H1 (cell line): ENCODE measurements at regions not wholly inside any gene's neighbourhood (a gene's known extent, or its start where the extent isn't known, plus 50 kb on each side); places are given as distances from the start of the nearest gene placed in this dataset.

Experiments
- CTCF ChIA-PET: fragments of 300-600 bp; sonication (Branson Sonifier 250); formaldehyde crosslinking; loops from one replicate; lab custom pipeline; 2021; ENCODE audit not compliant: partially characterized antibody; lab: Charles Lee
- POLR2A ChIA-PET: fragments of 300-600 bp; sonication (Branson Sonifier 250); formaldehyde crosslinking; loops from one replicate; lab custom pipeline; 2021; ENCODE audit warnings: inconsistent platforms; ENCODE audit not compliant: partially characterized antibody; lab: Charles Lee
- DNase-seq, 2 experiments: peaks; one replicate each; pipeline versions ENCODE4 v3.0.0 to v3.0.0-alpha.2; 2010 to 2022; ENCODE audit warnings: low spot score in 2 of 2, low read depth in 1 of 2, mixed read lengths in 1 of 2
- FAIRE-seq: peaks from 2 replicates; lab custom pipeline; 2011; peaks lifted over from hg19 to GRCh38; lab: Jason Lieb, UNC
- H2AFZ ChIP-seq: 2 replicates; pipeline ENCODE4 v1.8.1; 2012; ENCODE audit warnings: low read length, inconsistent platforms
- H2AK5ac ChIP-seq: 2 replicates; pipeline ENCODE4 v1.6.1; 2013; ENCODE audit warnings: low read depth, low read length
- H2BK120ac ChIP-seq: replicated peaks from 2 replicates; pipeline ENCODE3; 2013; ENCODE audit warnings: low read depth, low read length, inconsistent platforms
- H2BK12ac ChIP-seq: 2 replicates; pipeline ENCODE4 v1.6.1; 2013; ENCODE audit warnings: low read depth, low read length
- H2BK15ac ChIP-seq: 2 replicates; pipeline ENCODE4 v1.6.1; 2013; ENCODE audit warnings: low read length
- H2BK20ac ChIP-seq: 2 replicates; pipeline ENCODE4 v1.6.1; 2013; ENCODE audit warnings: low read length
- H2BK5ac ChIP-seq: 2 replicates; pipeline ENCODE4 v1.6.1; 2013; ENCODE audit warnings: low read depth, low read length
- H3K14ac ChIP-seq: 2 replicates; pipeline ENCODE4 v1.6.1; 2013; ENCODE audit warnings: inconsistent platforms; ENCODE audit not compliant: insufficient read length
- H3K18ac ChIP-seq: 2 replicates; pipeline ENCODE4 v1.6.1; 2013; ENCODE audit warnings: low read length; ENCODE audit errors: extremely low read depth
- H3K23ac ChIP-seq: 2 replicates; pipeline ENCODE4 v1.6.1; 2013; ENCODE audit warnings: inconsistent platforms; ENCODE audit not compliant: insufficient read length
- H3K23me2 ChIP-seq: 2 replicates; pipeline ENCODE4 v1.6.1; 2013; ENCODE audit warnings: low read depth, low read length
- H3K27ac ChIP-seq: 2 replicates; pipeline ENCODE4 v1.6.1; 2011; ENCODE audit warnings: low read depth, low read length, inconsistent platforms
- H3K27me3 ChIP-seq, 4 experiments: replicated peaks in 1 of 4; 1 replicate in 1 of 4; 2 replicates in 3 of 4; pipeline versions ENCODE4 v1.6.1 to v1.8.1; 2011 to 2013; ENCODE audit warnings: low read length in 3 of 4, mild to moderate bottlenecking in 3 of 4, inconsistent platforms in 2 of 4, mixed read lengths in 2 of 4, moderate library complexity in 1 of 4; ENCODE audit not compliant: control insufficient read depth in 3 of 4, insufficient read depth in 3 of 4; ENCODE audit errors: extremely low read depth in 1 of 4
- H3K36me3 ChIP-seq, 4 experiments: 2 replicates each; pipeline versions ENCODE4 v1.6.1 to v1.8.1; 2011 to 2013; ENCODE audit warnings: mild to moderate bottlenecking in 4 of 4, low read length in 3 of 4, moderate library complexity in 2 of 4, control low read depth in 1 of 4, inconsistent platforms in 1 of 4; ENCODE audit not compliant: insufficient read depth in 4 of 4, control insufficient read depth in 2 of 4
- H3K4ac ChIP-seq: replicated peaks from 2 replicates; pipeline ENCODE3; 2013; ENCODE audit warnings: low read length, low read depth, mixed read lengths, inconsistent platforms; ENCODE audit not compliant: insufficient read length
- H3K4me1 ChIP-seq, 4 experiments: replicated peaks in 1 of 4; 1 replicate in 1 of 4; 2 replicates in 3 of 4; pipeline versions ENCODE4 v1.6.1 to v1.8.1; 2011 to 2013; ENCODE audit warnings: low read length in 3 of 4, inconsistent platforms in 2 of 4, mixed read lengths in 1 of 4; ENCODE audit not compliant: insufficient read depth in 4 of 4, control insufficient read depth in 3 of 4
- H3K4me2 ChIP-seq, 2 experiments: 2 replicates each; pipeline versions ENCODE4 v1.6.1 to v1.8.1; 2011 to 2013; ENCODE audit warnings: low read depth in 2 of 2, low read length in 2 of 2, control low read depth in 1 of 2, inconsistent platforms in 1 of 2, mild to moderate bottlenecking in 1 of 2; ENCODE audit not compliant: insufficient read depth in 1 of 2
- H3K4me3 ChIP-seq, 4 experiments: fragments of 200-600, 300-600 bp in 1 of 4; sonication (generic), shearing (Covaris generic), sonication (Bioruptor Twin) in 1 of 4; 2 replicates each; pipeline versions ENCODE4 v1.5.1 to v1.8.1; 2011 to 2016; ENCODE audit warnings: low read length in 4 of 4, low read depth in 3 of 4, control low read depth in 2 of 4, inconsistent platforms in 2 of 4, mild to moderate bottlenecking in 2 of 4, mixed read lengths in 1 of 4, moderate library complexity in 1 of 4; ENCODE audit not compliant: insufficient read depth in 2 of 4; ENCODE audit errors: extremely low read depth in 1 of 4
- H3K56ac ChIP-seq: replicated peaks from 2 replicates; pipeline ENCODE3; 2013; ENCODE audit warnings: low read depth, mild to moderate bottlenecking, mixed read lengths, low read length, inconsistent platforms; ENCODE audit not compliant: insufficient read length
- H3K79me1 ChIP-seq: 2 replicates; pipeline ENCODE4 v1.6.1; 2013; ENCODE audit warnings: low read depth, low read length, control low read depth
- H3K79me2 ChIP-seq, 2 experiments: 2 replicates each; pipeline versions ENCODE4 v1.6.1 to v1.8.1; 2012 to 2013; ENCODE audit warnings: low read length in 2 of 2, mild to moderate bottlenecking in 2 of 2, inconsistent platforms in 1 of 2; ENCODE audit not compliant: insufficient read depth in 2 of 2, control insufficient read depth in 1 of 2
- H3K9ac ChIP-seq, 4 experiments: replicated peaks in 1 of 4; 1 replicate in 1 of 4; 2 replicates in 3 of 4; pipeline versions ENCODE4 v1.6.1 to v1.8.1; 2011 to 2013; ENCODE audit warnings: low read depth in 3 of 4, low read length in 3 of 4, control low read depth in 2 of 4, mild to moderate bottlenecking in 2 of 4, moderate library complexity in 2 of 4, inconsistent platforms in 1 of 4; ENCODE audit errors: extremely low read depth in 1 of 4
- H3K9me3 ChIP-seq, 2 experiments: 2 replicates each; pipeline versions ENCODE4 v1.6.1 to v1.8.1; 2012 to 2013; ENCODE audit warnings: mild to moderate bottlenecking in 2 of 2, moderate library complexity in 2 of 2, control low read depth in 1 of 2, inconsistent platforms in 1 of 2, low read depth in 1 of 2, low read length in 1 of 2, mixed read lengths in 1 of 2; ENCODE audit not compliant: insufficient read depth in 2 of 2
- H4K20me1 ChIP-seq, 2 experiments: replicated peaks in 1 of 2; 2 replicates each; pipeline versions ENCODE3 to v1.8.1; 2011 to 2013; ENCODE audit warnings: inconsistent platforms in 2 of 2, low read length in 2 of 2, mild to moderate bottlenecking in 1 of 2; ENCODE audit not compliant: insufficient read depth in 2 of 2, control insufficient read depth in 1 of 2
- H4K5ac ChIP-seq: 2 replicates; pipeline ENCODE4 v1.6.1; 2013; ENCODE audit warnings: low read length, low read depth, mixed read lengths, inconsistent platforms; ENCODE audit not compliant: insufficient read length
- H4K8ac ChIP-seq: 2 replicates; pipeline ENCODE4 v1.8.0; 2013; ENCODE audit warnings: mild to moderate bottlenecking, moderate library complexity, low read length, inconsistent platforms; ENCODE audit not compliant: insufficient read depth; ENCODE audit errors: extremely low read depth
- H4K91ac ChIP-seq: replicated peaks from 2 replicates; pipeline ENCODE3; 2013; ENCODE audit warnings: low read length, mixed read lengths, inconsistent platforms; ENCODE audit not compliant: insufficient read length
- ATF2 ChIP-seq: IDR thresholded peaks from 2 replicates; pipeline ENCODE4 v1.6.1; 2012; ENCODE audit warnings: low read length, inconsistent platforms
- BACH1 ChIP-seq: IDR thresholded peaks from 2 replicates; pipeline ENCODE4 v1.6.1; 2012; ENCODE audit warnings: low read length, improper control_type of control experiment
- CTBP2 ChIP-seq: IDR thresholded peaks from 2 replicates; pipeline ENCODE4 v1.7.0; 2011; ENCODE audit warnings: borderline replicate concordance, mild to moderate bottlenecking, moderate library complexity, mixed read lengths, low read length; ENCODE audit not compliant: insufficient read depth, insufficient read length
- GTF2F1 ChIP-seq: IDR thresholded peaks from 2 replicates; pipeline ENCODE4 v1.6.1; 2012; ENCODE audit warnings: low read depth, low read length, improper control_type of control experiment, borderline replicate concordance
- HDAC2 ChIP-seq, 2 experiments: fragments of 300-600 bp in 1 of 2; sonication (generic) in 1 of 2; IDR thresholded peaks; 2 replicates each; pipeline ENCODE4 v1.6.1; 2011 to 2012; ENCODE audit warnings: low read depth in 2 of 2, low read length in 2 of 2, mild to moderate bottlenecking in 2 of 2, moderate library complexity in 2 of 2, borderline replicate concordance in 1 of 2, inconsistent platforms in 1 of 2
- MAFK ChIP-seq: IDR thresholded peaks from 2 replicates; pipeline ENCODE4 v1.6.1; 2012; ENCODE audit warnings: low read depth, mild to moderate bottlenecking, improper control_type of control experiment, low read length
- NRF1 ChIP-seq: IDR thresholded peaks from 2 replicates; pipeline ENCODE4 v1.6.1; 2011; ENCODE audit warnings: mild to moderate bottlenecking, low read depth, low read length, improper control_type of control experiment
- SIRT6 ChIP-seq: IDR thresholded peaks from one replicate; pipeline ENCODE4 v1.7.1; 2012; ENCODE audit warnings: low read length, inconsistent platforms
- SP2 ChIP-seq: IDR thresholded peaks from 2 replicates; pipeline ENCODE4 v1.6.1; 2012; ENCODE audit warnings: mild to moderate bottlenecking, low read length, inconsistent platforms
- WGBS, 2 experiments: shearing (Covaris generic) in 1 of 2; methylation state at CpG; one replicate each; pipeline versions ENCODE4 v1.1.6 to v1.1.7; 2013 to 2015; ENCODE audit warnings: low lambda C conversion rate in 2 of 2, mixed read lengths in 2 of 2, inconsistent platforms in 1 of 2, low coverage in 1 of 2, missing lambda C conversion rate in 1 of 2; ENCODE audit not compliant: insufficient replicate concordance in 2 of 2, insufficient coverage in 1 of 2, insufficient read length in 1 of 2; ENCODE audit errors: extremely low coverage in 1 of 2, missing lambda C conversion rate in 1 of 2; 5-methylcytosine and 5-hydroxymethylcytosine counted together
- TF ChIP-seq, protein P1 (sequence below): IDR thresholded peaks from 2 replicates; pipeline ENCODE4 v1.6.1; 2012; ENCODE audit warnings: inconsistent platforms
- TF ChIP-seq, protein P2 (sequence below): IDR thresholded peaks from 2 replicates; pipeline ENCODE4 v1.6.1; 2011; ENCODE audit warnings: low read length, improper control_type of control experiment

GRCh38 chr4:122988696-122989095 lies 66.3 kb upstream of the NUDT6 start:
- WGBS, 2 experiments: 91% methylated on average over 2 of the region's 2 CpGs; no CpG with 5 or more reads in 1 of the 2 experiments
- TF ChIP-seq CTBP2 (no peak), SP2 (no peak), NRF1 (no peak), BACH1 (no peak), ATF2 (no peak), SIRT6 (no peak), GTF2F1 (no peak), HDAC2 (IDR thresholded peaks at IDR 0.05; ENCODE audit: borderline replicate concordance in 1 of 2, low read depth in 2 of 2, low read length in 2 of 2) (no peak), MAFK (no peak)
- TF ChIP-seq, protein P1, sequence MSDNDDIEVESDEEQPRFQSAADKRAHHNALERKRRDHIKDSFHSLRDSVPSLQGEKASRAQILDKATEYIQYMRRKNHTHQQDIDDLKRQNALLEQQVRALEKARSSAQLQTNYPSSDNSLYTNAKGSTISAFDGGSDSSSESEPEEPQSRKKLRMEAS: no peak
- TF ChIP-seq, protein P2, sequence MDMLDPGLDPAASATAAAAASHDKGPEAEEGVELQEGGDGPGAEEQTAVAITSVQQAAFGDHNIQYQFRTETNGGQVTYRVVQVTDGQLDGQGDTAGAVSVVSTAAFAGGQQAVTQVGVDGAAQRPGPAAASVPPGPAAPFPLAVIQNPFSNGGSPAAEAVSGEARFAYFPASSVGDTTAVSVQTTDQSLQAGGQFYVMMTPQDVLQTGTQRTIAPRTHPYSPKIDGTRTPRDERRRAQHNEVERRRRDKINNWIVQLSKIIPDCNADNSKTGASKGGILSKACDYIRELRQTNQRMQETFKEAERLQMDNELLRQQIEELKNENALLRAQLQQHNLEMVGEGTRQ: no peak

More at GRCh38 chr4:122988696-122989095, 66.3 kb upstream of the NUDT6 start:
- Histone ChIP-seq H4K5ac (no peak overlapping the region), H3K27me3 (no peaks in the 10 kb centered on the region), H3K4me1 (no peaks in the 10 kb centered on the region), H4K20me1 (no peaks in the 10 kb centered on the region), H4K91ac (no peak overlapping the region), H3K36me3 (peaks cover 0 to 3% (median 0%) of the 10 kb centered on the region in 4 experiments; a peak in 2 of 8 replicates), H3K9me3 (no peaks in the 10 kb centered on the region), H3K27ac (no peak overlapping the region), H3K4ac (no peak overlapping the region), H2BK15ac (no peak overlapping the region), H4K8ac (no peak overlapping the region; the same call in 1 of the 2 replicates), H3K56ac (no peak overlapping the region), H2AK5ac (no peak overlapping the region), H2BK12ac (no peak overlapping the region), H2BK20ac (no peak overlapping the region), H2BK5ac (no peak overlapping the region), H3K23me2 (no peaks in the 10 kb centered on the region), H3K14ac (no peak overlapping the region), H3K18ac (no peak overlapping the region), H3K4me2 (no peak overlapping the region), H2BK120ac (no peak overlapping the region), H3K9ac (no peak overlapping the region), H3K23ac (no peak overlapping the region), H3K4me3 (no peak overlapping the region), H3K79me2 (peaks cover 0 to 6% of the 10 kb centered on the region in 2 experiments; a peak in 2 of 4 replicates), H2AFZ (no peak overlapping the region), H3K79me1 (no peaks in the 10 kb centered on the region)
- FAIRE-seq: no peak
- ChIA-PET POLR2A (no interaction called here), CTCF (no interaction called here)
- no peak for DNase-seq
